GM18502 (cell line): ENCODE measurements at regions not wholly inside any gene's neighbourhood (a gene's known extent, or its start where the extent isn't known, plus 50 kb on each side); places are given as distances from the start of the nearest gene placed in this dataset.

Source experiments
- ATAC-seq: cut with Tn5 transposase; IDR thresholded peaks from one replicate; pipeline ENCODE4 v1.9.1; 2021; ENCODE audit warnings: mild to moderate bottlenecking; ENCODE audit not compliant: unreplicated experiment, poor library complexity

DNA sequence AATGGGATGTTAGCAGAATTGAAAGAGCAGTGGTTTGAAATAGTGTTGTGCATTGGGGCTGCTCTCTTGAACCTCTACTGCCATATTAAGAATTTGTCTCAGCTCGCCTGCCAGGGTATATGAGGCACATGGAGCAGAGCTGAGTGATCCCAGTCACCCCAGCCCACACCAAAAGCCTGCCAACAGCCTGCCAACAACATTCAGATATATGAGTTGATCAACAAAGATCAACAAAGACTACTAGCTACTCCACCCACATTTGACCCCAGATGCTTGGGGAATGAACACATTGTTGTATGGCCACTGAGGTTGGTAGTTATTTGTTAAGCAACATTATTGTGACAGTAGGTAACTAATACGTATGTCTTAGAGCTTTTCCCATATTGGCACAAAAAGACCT, 570.9 kb upstream of the IL12A start:
- no peak for ATAC-seq

DNA sequence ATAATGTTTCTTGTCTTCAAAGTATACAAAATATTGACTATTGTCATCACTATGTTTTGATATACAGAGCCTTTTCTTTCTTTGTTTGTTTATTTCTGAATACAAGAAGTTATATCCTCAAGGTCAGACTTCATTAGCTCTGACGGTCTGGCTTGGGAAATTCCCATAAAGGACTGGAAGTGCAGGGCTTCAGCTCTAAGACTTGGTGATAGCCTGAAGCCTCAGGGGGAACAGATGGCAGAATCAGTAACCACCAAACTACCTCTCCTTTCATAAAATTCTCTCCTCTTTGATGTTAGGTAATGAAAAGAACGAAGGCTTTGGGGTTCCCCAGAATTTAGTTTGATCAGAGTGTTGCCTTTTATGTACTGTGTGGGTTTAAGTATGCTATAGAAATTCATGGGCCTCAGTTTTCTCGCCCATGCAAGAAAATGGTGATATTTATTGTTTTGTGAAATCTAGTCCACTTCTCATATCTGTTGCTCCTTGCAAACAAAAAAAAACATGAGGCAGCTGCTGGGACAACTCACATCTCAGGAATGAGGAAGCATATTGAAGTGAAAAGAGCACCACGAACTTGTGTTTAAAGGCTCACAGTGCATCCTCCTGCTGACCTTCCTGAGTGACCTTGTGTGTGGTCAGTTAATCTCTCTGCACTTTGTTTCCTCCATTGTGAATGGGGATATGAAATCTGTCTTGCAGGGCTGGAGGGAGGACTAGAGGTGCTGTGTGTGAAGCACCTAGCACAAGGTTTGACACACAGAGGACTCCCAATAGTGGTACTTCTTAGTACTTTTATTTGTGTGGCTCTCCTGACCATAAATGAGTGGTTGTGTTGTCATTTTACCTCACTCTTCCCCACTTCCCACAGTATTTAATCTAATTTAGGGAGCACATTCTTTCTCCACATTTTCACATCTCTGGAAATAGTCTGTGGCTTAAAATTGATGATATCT, 569.8 kb upstream of the IL12A start:
- no peak for ATAC-seq

DNA sequence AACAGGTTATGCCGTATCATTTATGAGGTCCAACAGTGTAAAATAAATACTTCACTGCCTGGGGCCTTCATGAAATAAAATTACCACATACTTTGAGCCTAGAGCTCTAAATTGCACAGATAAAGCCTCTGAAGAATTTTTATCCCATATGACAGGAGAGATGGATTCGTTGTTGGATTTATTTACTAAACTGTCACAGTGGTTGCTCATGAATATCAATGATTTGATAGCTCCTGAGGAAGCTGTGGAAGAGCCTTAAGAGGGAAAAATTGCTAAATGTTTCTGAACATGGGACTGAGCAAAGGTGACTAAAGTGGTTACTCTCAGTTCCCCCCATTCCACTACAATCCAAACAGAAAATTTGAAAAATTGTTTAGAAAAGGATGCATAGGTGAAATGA, 558.9 kb upstream of the IL12A start:
- ATAC-seq: no peak

DNA sequence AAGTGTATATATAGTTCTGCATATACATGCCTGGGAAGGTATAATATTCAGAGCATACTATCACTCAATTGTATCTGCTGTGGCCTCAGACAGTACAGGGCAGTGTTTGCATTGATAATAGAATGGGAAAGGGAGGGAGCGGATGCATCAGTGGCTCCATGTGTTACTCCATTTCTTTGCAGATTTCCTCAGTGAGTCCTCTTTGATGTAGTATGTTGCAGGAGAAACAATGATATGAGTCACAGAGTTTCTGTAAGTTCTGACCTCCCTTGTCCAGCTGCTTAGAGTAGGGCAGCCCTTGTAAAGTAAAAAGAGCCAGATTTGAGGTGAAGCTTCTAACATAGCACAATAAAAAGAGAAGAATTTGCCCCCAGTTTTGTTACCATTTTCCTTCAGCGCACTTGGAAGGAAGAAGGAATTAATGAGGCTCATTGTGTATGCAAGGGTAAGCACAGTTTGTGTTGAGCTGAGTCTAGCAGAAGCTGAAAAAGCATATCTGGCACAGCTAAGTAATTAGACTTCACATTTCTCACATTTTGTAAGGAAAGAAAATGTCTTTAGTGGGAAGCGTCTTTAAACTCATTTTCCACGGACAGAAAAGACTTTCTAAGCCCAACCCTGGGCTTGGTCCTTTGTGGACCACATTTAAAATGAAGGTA, 555.8 kb upstream of the IL12A start:
- ATAC-seq: no peak

DNA sequence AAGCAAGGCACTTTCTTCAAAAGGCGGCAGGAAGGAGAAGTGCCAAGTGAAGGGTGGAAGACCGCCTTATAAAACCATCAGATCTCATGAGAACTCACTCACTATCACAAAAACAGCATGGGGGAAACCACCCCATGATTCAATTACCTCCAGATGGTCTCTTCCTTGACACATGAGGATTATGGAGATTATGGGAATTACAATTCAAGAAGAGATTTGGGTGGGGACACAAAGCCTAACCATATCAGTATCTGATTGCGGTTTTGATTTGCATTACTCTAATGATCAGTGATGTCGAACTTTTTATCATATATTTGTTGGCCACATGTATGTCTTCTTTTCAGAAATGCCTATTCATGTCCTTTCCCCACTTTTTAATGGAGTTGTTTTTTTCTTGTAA, 549.3 kb upstream of the IL12A start:
- no peak for ATAC-seq

DNA sequence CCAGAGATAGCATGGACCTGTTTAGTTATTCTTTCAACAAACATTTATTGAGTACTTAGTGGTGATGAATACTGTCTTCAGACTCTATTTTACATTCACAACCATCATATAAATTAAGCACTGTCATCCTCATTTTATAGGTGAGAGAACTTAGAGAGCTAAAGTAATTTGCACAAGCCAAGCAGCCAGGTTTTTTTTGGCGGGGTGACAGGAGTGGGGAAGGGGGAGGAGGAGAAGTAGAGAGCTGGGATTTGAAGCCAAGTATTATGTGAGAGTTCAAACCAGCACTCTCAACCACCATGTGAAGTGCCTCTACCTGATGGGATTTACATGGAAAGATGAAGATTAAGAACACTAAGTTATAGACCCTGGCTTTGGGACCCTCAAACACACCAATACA, 547.4 kb upstream of the IL12A start:
- no peak for ATAC-seq

DNA sequence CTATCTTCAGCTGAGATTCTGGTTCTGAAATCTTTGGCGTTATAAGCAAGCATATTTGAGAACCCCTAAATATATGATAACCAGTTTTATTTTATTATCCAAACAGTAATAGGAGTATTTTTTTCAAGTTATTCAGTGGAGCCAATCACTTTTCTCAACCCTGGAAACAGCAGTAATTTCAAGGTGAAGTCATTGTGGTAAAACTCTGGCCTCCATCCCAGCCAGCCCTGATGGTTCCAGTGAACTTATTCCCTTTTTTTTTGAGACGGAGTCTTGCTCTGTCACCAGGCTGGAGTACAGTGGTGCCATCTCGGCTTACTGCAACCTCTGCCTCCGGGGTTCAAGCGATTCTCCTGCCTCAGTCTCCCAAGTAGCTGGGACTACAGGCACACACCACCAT, 545.4 kb upstream of the IL12A start:
- ATAC-seq: no peak

DNA sequence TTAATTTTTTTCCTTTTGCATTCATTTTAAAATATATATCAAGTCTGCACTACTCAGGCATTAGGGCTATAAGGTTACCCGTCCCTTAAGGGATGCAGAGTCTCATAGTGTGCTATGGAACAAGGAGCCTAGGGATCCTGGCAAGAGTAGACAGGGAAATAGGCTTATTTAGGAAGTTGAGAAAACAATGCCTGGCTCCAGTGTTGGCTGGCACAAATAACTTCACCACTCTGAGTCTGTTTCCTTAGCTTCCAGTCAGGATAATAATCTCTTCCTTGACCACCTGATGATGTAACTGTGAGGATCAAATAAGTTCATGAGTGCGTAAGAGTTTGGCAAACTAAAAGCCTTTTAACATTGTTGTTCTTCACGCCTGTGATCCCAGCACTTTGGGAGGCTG, 540.8 kb upstream of the IL12A start:
- ATAC-seq: no peak

DNA sequence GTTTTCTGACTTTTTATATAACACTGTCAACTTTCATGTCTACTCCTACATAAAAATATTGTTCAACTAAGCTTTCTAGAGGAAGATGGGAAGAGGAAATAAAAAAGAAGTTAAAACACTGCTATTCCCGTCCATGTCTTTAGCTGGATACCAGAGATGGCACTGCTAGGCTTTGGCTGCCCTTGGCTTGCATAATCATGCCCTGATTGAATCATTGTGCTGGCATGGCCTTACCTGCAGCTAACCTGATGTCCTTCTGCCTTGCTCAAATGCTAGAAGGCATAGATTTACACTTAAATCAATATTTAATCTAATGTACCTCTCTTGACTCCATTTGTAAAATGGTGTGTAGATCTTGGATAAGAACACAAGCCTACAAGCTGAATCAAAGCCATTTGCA, 539.7 kb upstream of the IL12A start:
- ATAC-seq: no peak

DNA sequence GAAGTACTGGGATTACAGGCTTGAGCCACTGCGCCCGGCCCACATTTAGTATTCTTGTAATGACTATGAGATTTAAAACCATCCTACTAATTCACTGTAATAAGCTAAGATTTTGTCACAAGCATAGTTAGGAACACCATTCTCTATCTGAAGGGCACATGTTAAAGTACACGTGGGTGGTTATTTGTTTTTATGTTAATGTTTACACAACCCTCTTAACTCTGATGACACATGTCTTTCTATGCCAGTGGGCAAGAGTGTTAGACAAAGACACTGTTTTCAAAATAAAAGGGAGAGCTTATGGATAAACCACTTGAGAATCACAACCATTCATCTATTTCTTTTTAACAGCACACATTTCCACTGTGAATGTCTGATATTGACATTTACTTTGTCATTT, 537.6 kb upstream of the IL12A start:
- no peak for ATAC-seq

DNA sequence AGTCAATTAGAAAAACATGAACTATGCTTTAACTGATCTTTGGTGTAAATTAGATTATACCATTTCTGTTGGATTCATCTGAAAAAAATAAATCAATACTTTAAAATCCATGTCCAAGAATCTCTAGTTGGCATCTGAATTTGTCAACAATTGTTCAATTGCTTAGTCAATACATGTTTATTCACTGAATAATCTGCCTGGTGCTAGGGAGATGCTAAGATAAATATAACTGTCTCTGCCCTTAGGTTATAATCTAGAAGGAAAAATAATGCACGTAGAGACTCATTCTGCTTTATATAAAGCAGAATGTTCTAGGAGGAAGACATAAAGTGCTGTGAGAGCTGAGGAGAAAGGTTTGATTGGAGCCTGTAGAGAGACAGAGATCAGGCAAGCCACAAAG, 537.2 kb upstream of the IL12A start:
- ATAC-seq: no peak

DNA sequence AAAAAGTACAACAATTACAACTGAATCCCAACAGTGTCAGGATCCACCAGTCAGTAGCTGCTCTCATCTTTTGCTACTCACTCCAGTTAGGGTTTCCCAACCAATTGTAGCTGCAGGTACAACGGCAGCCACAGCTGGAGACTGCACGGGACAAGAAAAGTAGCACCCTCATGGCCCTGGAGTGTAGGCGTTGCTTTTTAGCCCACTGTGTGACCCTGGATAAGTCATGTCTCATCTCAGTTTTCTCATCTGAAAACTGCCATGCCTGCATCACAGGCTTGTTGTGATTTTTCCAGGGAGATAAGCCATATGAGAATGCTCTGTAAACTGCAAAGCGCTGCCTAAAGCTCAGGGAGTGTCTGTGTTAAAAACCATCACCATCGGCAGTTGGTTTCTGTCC, 535.6 kb upstream of the IL12A start:
- ATAC-seq: no peak

DNA sequence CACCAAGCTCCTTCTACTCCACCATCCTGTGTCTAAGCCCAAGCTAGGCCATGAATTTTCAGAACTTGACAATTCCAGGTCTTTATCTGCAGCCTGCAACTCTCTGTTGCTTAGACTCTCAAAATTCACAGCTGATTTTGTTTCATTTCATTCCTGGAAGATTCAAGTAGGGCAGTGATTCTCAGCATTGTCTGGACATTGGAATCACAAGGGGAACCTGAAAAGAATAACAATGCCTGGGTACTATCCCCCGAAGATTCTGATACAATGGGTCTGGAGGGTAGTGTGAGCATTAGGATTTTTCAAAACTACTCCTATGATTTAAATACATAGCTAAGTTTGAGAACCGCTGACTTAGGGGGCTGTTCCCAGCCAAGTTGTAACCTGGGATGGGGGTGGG, 534.7 kb upstream of the IL12A start:
- no peak for ATAC-seq

DNA sequence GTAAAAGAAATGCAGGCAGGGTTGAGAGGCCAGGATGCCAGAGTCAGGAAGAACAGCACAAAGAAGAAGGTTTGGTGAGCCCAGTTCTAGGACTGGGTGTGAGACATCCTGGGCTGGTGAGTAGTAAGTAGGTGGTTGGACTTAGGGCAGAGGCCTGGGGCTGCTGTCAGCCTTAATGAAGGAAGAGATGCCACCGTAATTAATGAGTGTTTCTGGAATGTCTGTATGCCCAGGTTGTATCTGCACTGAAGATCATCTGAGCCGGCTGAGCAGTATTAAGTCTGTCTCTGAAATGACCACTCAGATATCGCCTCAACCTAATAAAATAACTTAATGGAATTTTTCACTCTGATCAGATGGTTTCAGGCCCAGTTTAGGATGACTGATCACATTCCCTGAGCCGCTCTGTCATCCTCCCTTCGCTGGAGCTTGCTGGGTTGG, 532.9 kb upstream of the IL12A start:
- no peak for ATAC-seq

DNA sequence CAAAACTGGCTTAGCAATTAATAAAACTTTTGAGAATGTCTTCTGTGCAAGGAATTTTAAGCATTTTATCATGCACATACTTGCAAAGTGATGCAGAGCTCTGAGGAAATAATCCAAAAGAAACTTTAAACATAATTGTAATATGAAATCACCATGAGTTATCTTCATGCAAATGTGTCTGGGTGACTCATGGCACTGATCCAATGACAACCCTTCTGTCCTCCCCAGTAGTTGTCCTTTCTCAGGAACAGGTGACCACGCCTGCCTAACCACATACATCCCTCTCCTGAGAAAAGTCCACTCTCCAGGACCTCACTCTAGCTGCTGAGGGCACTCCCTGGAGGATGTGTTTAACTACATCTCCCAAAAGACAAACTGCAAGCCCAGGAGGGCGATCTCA, 530.6 kb upstream of the IL12A start:
- ATAC-seq: no peak

DNA sequence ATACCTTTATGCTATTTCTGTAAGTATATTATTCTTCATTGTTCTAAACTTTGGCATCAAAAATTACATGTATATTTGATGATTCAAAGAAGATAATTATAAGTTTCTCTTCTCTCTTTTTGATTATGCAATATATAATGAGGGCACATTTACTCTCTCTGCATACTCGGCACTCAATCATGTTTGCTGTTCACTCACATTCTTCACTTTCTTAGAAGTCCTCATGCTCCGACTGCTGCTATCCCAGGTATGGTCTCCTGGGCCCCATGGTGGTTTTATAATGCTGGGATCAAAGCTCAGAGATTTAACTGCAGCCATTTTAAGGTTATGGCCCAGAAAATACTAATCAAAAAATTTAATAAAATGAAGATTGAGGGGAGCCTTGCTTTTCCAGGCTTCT, 529.7 kb upstream of the IL12A start:
- no peak for ATAC-seq

DNA sequence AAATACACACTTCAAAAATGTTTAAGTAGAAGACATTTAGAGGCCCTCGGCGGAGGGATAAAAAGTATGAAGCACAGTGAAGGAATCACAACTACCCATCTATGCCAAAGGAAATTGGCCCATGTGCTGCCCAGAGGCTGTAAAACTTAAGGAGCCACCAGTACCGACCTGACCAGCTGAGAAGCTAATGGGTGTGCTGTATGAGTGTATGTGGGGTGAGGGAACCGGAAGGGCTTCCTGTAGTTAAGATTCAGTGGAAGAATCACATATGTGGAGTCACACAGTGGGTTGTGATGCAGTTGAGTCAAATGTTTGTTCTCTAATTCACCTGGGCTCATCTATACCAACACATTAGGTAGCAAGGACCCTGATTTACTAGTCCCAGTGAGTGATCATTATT, 516.0 kb upstream of the IL12A start:
- no peak for ATAC-seq

DNA sequence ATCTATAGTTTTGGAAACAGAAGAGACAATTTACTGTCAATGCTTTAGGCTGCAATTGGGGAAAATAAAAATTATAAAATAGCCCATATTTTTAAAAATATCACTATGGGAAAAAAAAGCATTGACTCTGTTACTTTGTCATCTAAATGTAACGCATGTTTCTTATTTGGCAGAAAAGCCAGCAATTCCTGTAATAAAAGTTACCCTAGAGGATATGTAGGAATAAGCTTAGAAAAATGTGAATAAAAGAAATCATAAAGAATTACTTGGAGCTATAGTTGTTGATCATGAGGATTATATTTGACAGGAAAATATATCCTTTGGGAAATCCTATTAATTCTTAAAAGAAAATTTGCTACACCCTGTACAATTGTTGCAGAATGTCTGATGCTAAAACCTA, 515.4 kb upstream of the IL12A start:
- ATAC-seq: no peak

DNA sequence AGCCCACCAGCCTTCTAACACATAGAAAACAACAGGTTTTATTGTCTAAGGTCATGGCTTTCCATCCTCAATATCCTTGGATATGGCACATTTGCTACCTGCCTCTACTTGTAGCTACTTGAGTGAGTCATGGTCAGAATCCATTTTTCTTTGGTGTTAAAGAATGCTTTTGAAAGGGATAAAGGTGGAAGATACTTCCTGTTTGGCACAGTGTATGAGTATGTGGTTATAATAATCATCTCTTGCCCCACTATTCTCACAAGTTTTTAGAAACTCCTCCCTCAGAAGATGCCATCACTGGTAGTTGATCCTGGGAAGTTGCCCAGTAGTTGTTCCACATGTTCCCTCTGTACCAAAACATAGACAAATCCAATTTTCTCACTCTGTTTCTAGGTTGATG, 508.6 kb upstream of the IL12A start:
- ATAC-seq: no peak

DNA sequence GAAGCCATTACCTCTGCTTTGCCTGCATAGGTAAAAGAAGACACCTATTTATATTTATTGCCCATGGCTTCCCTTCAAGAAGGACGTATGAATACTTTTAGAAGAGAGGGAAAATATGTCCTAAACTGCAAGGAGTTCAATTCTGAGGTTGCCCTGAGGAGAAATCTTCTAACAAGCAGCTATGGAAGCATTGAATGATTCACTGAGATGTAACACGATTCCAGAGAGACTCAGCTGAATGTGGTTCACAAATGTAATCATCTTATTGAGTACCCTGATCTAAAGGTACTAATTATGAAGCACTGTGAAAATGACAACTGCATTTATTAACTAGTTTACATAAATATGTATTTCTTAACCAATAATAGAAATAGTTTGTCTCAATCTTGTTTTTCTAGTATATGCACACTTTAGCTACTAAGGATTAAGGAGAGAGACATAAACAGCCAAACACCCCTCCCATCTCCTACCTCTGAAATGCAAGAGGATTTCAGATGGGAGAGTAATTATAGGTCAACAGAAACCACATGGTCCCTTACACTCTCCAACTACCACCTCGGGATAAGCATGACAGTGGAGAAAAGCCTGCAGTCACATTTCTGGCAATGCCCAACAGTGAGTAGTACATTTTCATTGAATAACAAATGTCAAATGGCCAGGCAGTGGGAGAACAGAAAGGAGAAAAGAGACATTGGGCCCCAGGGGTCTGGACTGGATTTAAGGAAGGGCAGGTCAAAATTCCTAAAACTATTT, 506.2 kb upstream of the IL12A start:
- no peak for ATAC-seq

DNA sequence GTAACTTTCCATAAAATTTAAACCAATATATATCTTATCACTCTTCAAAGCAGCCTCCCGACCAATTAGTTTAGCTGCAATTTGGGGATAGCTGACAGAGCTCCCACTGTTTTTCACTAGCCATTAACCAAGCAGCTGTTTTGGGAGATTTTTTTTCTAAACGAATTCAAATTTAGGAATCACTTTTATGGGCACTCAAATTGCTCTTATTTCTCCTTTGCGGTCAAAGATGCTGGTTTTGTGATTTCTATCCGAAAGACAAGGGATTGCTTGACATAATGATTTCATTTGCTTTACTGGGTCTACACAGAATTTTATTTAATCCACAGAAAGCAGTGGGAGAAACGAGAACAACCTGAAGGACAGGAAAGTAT, 505.7 kb upstream of the IL12A start:
- ATAC-seq: no peak
